OCI-LY7 (cell line): ENCODE measurements at regions not wholly inside any gene's neighbourhood (a gene's known extent, or its start where the extent isn't known, plus 50 kb on each side); places are given as distances from the start of the nearest gene placed in this dataset.

Experiments used
- CTCF ChIP-seq: fragments of 200-600 bp; sonication (generic); conservative IDR thresholded peaks from 2 replicates; pipeline ENCODE4 v1.5.1; 2014; ENCODE audit warnings: mild to moderate bottlenecking, antibody characterized with exemption, low read length, moderate library complexity, mixed read lengths
- EZH2phosphoT487 ChIP-seq: fragments of 200-600 bp; sonication (generic); IDR thresholded peaks from 2 replicates; pipeline ENCODE4 v1.6.1; 2018; ENCODE audit warnings: low read depth, borderline replicate concordance, mild to moderate bottlenecking, mixed run types, antibody characterized with exemption, low read length, moderate library complexity, mixed read lengths

- TF ChIP-seq CTCF, result no peak
- no peak for TF ChIP-seq EZH2phosphoT487
These were observed 249.7 kb upstream of the DAB2 start for GRCh38 chr5:39674209-39675082.
